ENCODE measurements at regions not wholly inside any gene's neighbourhood (a gene's known extent, or its start where the extent isn't known, plus 50 kb on each side); places are given as distances from the start of the nearest gene placed in this dataset.

DNA sequence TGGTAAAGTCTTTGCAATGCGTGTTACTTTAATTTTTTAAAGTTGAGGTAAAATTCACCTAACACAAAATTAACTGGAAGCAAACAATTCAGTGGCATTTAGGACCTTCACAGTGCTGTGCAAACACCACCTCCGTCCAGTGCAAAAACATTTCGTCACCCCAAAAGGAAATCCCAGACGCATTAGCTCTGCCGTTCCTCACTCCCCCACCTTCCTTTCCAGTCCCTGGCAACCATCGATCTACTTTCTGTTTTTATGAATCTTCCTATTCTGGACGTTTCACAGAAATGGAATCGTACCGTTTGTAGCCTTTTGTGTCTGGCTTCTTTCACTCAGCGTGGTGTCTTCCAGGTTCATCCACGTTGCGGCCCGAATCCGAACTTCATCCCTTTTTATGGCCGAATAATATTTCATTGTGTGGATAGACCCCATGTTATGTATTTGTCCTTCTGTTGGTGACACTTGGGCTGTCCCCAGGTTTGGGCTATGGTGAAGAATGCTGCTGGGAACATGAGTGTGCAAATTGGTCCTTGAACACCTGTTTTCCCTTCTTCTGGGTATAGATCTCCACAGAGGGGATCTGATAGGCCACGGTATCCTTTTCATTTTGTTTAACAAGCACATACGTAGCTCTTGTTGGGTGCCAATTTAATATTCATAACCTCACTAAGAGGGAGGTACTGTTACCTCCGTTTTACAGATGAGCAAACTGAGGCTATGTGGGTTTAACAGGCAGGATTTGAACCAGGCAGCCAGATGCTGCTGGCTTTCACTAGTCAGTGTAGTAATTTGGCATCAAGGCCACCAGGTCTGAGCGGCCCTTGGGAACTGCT, 232.0 kb upstream of the GSE1 start:
- DNase-seq: no peak

DNA sequence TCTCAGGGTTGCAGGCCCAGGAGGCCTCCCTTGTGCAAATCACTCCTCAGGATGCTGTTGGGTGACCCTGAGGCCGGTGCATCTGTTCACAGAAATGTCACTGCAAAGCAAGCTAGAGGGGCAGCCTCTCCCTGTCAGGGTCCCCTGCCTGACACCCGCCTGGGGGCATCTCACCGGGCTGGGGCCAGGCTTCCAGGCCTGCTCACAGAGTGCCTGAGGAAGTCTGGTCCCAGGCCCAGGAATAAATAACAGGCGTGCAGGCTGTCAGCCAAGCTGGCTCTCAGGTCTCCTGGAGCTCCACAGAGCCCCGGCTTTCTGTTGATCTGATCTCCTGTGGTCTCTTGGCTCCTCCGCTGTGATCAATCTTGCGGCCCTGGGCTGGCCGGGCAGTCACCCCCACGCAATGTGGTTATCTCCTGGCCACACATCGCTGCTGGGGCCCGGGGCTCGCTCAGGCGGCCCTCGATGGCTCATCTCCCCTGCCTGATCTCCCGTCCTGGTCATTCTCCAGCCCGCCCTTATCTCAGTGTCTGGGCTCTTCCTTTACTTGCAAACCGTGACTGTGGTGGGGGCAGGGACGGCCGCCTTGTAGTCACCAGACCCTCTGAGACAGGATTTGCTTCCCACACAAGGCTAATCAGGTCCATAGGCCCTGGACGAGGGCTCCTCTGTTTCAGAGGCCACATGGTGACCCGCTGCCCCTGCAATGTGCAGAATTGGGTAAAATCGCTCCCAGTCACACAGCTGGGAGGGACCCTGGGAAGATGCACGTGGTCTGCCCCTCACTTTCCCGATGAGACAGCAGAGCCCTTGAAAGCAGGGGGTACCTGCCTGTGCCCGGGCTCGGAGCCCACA, 231.2 kb upstream of the GSE1 start:
- no peak for DNase-seq

DNA sequence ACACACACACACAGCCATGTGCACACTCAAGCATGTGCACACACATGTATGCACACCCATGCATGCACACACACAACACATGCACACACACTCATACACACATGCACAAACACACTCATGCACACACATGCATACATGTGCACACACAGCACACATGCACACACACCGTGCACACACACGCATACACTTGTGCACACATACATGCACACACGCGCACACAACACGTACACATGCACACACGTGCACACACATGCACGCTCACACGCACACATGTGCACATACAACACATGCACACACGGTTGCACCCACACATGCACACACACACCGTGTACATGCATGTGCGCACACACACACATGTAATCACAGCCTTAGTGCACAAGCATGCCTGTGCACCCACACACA, 230.4 kb upstream of the GSE1 start:
- no peak for DNase-seq

DNA sequence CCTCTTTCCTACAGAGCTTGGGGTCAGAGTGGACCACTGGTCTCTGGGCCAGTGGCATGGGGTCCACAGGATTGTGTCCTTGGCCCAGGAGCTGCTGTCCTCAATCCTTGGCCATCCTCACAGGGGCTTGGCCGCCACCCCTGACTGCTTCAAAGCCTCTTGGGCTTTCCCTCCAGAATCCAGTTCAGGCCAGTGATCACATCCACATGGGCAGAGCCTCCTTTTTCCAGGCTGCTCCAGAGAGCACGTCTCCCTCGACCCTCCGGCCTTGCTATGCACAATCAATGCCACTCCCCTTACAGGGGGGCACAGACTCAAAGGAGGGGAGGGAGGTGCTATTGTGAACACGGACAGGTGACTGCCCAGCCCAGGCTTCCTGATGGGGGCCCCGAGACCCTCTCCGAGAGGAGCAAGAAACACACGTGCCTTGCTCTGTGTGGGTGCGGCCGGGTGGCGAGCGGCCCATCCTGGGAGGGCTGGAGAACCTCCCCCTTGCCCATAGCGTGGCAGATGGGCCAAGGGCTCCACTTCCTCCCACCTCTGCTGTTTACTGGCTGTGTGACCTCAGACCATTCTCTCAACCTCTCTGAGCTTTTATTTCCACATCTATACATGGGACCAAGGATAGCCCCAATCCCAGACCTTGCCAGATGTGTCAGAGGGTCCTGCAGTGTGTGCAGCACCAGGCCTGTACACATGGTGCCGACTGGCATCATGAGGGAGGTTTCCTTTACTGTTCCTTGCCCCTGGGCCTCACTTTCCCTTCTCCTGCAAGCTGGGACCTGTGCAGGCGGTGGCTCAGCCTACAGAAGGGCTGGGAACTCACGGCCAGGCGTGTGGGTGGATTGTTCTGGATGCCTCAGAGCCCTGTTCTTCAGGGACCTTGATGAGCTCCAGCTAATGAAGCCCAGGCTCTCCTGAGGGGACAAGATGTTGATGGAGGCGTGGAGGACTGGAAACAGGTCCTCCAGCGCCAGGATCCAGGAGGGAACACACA, 229.0 kb upstream of the GSE1 start:
- no peak for DNase-seq

GRCh38 chr16:85384833-85385462, 228.2 kb upstream of the GSE1 start:
- no peak for DNase-seq

- no peak for DNase-seq
Observed at GRCh38 chr16:85385463-85386331, 227.4 kb upstream of the GSE1 start.

DNA sequence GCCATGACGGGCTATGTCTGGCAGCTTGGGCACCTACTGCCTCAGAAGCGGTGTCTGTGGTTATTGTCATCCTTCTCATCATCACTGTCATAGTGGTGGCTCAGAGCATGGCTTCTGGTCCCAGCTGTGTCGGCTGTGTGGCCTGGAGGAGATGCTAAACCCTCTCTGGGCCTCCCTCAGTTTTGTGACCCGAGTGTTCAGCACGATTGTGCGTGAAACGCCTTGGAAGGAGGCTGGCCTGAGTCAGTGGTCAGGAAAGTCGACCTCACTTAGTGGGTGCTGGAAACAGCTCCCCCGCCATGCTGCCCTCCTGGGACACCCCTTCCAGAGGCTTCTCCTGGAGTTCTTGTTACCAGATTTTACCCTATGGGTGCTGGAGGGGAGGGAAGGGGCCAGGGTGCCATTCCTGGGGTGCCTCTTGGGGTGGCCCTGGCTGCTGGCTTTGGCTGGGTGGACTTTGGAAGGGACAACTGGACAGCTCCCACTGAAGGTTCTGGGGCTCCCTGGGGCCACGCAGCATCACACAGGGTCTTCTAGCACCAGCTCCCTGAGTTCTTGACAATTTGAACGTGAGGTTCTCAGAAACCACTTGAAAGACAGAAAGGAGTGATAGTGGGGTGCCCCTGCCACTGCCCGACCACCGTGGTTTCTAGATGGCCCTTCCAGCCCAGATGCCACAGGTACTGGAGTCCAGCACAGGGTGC, 226.5 kb upstream of the GSE1 start:
- no peak for DNase-seq

GRCh38 chr16:85387171-85387507, 226.0 kb upstream of the GSE1 start:
- DNase-seq: no peak

DNA sequence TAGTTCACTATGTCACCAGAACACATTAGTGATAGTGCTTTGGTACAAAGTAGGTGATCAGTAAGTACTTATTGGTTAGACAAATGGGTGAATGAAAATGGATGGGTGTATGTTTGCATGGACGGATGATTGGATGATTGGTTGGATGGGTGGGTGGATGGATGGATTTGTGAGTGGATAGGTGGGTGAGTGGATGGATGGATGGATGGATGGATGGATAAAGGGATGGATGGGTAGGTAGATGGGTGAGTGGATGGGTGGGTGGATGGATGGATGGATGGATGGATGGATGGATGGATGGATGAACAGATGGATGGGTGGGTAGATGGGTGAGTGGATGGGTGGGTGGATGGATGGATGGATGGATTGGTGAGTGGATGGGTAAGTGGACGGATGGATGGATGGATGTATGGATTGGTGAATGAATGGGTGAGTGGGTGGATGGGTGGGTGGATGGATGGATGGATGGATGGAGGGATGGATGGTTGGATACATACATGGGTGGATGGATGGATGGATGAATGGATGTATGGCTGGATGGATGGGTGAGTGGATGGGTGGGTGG, 225.3 kb upstream of the GSE1 start:
- no peak for DNase-seq

DNA sequence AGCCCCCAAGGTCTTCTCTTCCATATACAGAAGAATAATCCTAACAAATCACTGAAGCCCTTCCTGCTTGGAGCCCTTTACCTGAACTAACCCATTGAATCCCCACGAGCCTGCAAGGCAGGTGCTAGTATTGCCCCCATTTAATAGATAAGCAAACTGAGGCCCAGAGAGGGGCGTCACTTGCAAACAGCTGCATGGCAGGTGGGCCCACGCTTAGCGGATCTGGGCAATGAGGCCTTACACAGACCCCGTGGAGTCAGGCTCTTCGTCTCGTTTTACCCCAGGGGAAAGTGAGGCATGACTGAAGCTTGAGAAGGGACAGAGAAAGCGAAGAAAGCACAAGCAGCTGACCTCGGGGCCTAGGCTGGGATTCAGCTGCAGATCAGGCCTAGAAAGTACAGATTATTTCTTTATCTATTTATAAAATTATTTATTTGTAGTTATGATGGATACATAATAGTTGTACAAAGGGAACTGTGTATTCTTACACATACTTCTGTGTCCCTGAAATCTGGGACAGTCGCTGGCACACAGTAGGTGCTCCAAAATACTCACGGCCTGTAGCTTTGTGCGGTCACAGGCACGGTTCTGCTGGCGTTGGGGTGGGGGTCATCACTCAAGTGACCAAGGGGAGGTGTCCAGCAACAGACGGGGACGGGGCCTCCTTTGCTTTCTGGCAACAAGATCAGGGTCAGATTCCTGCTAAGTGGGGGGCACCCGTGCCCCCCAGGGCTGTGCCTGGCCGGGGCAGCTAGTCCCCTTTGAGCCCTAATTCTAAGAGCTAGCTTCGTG, 223.2 kb upstream of the GSE1 start:
- no peak for DNase-seq

DNA sequence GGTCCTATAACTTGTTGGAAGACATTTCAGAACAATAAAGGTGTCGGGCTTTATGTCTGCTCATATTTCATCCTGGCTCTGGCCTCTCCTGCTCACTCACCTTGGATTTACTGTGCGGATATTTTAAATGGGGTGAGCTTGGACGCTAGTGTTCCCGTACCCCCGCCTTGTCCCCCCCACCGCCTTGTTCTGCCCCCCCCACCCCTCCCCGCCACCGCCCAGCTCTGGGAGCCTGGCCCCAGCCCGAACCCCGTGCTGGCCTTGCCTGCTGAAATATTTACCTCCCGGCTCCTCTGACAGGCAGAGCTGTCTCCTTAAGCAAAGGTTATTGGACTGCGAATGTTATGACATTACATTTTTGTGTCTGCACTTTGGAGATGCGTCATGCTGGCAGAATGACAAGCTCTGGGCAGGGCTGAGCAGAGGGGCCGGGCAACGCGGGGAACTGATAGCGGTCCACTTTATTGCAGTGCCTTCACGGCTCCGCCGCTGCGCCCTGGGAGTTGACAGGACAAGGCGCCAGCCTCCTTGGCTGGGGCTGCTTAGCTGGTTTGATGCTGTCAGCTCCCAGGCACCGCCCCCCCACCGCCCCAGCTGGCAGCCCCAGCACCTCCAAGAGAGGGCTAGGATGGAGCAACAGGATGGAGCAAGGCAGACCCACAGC, 222.5 kb upstream of the GSE1 start:
- no peak for DNase-seq

GRCh38 chr16:85391175-85391707, 221.9 kb upstream of the GSE1 start:
- no peak for DNase-seq

DNA sequence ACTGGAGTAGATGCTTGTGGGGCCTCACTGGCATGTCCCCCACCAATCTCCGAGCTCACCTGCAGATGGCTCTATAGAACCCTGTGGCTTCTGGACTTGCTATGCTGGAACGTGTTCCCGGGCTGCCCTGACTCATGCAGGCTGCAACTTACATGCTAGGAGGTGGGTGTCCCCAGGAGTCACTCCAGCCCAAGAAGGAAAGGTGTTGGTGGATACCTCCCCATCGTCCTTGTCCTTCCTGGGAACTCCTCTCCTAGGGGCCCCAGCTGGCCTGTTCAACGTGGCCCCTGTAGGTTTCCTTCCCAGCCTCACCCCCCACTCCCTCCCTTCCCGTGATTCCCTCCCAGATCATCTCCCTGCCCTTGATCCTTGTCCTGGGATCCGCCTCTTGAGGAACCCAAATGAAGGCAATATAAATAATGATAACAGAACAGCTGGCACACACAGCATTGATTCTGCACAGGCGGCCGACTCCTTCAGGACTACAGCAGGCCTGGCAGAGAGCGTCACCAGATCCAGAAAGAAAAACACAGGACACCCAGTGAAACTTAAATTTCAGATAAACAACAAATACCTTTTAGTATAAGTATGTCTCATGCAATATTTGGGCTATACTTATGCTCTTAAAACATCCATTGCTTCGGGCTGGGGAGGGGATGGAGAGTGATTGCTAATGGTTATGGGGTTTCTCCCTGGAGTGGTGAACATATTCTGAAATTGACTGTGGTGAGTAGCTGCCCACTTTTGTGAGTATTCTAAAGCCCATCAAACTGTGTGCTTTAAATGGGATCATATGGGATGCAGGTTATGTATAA, 221.1 kb upstream of the GSE1 start:
- no peak for DNase-seq

DNA sequence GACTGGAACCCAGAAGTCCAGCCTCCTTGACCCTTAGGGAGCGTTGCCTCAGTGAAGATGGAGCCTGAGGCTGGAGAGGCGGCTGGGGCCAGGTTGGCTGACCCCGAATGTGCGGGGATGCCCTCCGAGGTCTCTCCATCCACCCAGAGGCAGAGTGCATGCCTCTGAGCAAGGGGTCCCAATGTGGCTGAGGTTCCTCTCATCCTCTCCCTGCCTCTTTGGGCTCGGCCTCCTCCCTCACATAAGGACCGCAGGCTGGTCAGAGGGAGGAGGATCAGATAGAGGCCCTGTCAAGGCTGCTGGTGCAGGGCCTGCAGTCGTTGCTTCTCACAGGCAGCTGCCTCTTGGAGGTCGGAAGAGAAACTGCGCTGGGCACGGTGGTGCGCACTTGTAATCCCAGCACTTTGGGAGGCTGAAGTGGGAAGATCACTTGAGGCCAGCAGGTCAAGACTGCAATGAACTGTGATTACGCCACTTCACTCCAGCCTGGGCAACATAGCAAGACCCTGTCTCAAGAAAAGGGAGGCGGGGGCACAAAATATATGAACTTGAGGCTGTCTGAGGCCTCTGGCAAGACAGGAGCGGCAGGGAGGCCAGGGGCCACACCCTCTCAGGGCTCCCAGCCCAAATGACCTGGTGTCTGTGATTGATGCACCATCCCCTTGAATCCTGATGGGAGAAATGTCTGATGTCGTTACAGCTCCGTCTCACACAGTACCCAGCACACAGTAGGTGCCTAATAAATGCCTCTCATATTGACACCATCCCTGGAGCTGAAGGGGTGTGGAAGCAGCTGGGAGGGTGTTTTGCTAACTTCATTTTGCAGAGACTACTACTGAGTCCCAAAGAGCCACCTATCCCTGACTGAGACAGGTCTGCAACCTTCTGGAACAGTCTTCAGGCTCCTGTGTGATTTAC, 220.1 kb upstream of the GSE1 start:
- DNase-seq: no peak

- DNase-seq: peak in 1 of 2 experiments; percentile 22
Observed at GRCh38 chr16:85393674-85394451, 219.3 kb upstream of the GSE1 start.

Measured in NCI-H1930 (cell line).